Upper lobe of left lung (tissue), 6 donors: ENCODE measurements at regions not wholly inside any gene's neighbourhood (a gene's known extent, or its start where the extent isn't known, plus 50 kb on each side); places are given as distances from the start of the nearest gene placed in this dataset.

Experiments used
- ATAC-seq, 2 donors: fragments of 200-7000 bp; cut with Tn5 transposase; one replicate each; pipeline ENCODE4 v1.9.1; 2022; ENCODE audit warnings: mild to moderate bottlenecking in 2 of 2, moderate library complexity in 2 of 2; ENCODE audit not compliant: low FRiP score in 2 of 2
- DNase-seq, 2 donors: peaks; one replicate each; pipeline ENCODE4 v3.0.0-alpha.2; 2019 to 2020
- H3K27ac ChIP-seq, 4 donors: fragments of 200-600 bp; sonication (generic); one replicate each; pipeline ENCODE4 v1.5.1; 2016 to 2019
- H3K27me3 ChIP-seq, 4 donors: fragments of 200-600 bp; sonication (generic); one replicate each; pipeline ENCODE4 v1.5.1; 2017 to 2019
- H3K36me3 ChIP-seq, 4 donors: fragments of 200-600 bp; sonication (generic); one replicate each; pipeline ENCODE4 v1.5.1; 2016 to 2019
- H3K4me1 ChIP-seq, 4 donors: fragments of 200-600 bp; sonication (generic); one replicate each; pipeline ENCODE4 v1.5.1; 2018 to 2019
- H3K4me3 ChIP-seq, 4 donors: fragments of 200-600 bp; sonication (generic); one replicate each; pipeline ENCODE4 v1.5.1; 2017 to 2019; ENCODE audit warnings: mild to moderate bottlenecking in 2 of 4, moderate library complexity in 1 of 4
- H3K9me3 ChIP-seq, 4 donors: fragments of 200-600 bp; sonication (generic); one replicate each; pipeline ENCODE4 v1.5.1; 2018 to 2019
- EP300 ChIP-seq, 4 donors: sonication (generic); formaldehyde crosslinking; IDR thresholded peaks; one replicate each; pipeline ENCODE4 v1.5.1; 2017; ENCODE audit warnings: antibody characterized with exemption in 4 of 4, control low read depth in 2 of 4
- POLR2A ChIP-seq, 4 donors: fragments of 450-650 bp; IDR thresholded peaks; one replicate each; pipeline ENCODE4 v1.5.1; 2016 to 2017; ENCODE audit warnings: antibody characterized with exemption in 4 of 4, mild to moderate bottlenecking in 2 of 4
- POLR2AphosphoS5 ChIP-seq, 2 donors: sonication (generic); formaldehyde crosslinking; IDR thresholded peaks; one replicate each; pipeline ENCODE4 v1.5.1; 2017; ENCODE audit warnings: antibody characterized with exemption in 2 of 2
- WGBS, 2 donors: methylation state at CpG; one replicate each; pipeline ENCODE4 v1.1.5; 2017 to 2018; 5-methylcytosine and 5-hydroxymethylcytosine counted together
- TF ChIP-seq, protein P1 (sequence below), 6 experiments: fragments of 450-650 bp in 4 of 6; fragments of 200-600 bp in 2 of 6; sonication (generic) in 2 of 6; IDR thresholded peaks; one replicate each; pipeline ENCODE4 v1.5.1; 2016 to 2019; ENCODE audit warnings: antibody characterized with exemption in 6 of 6
- donor health status: DM: no; HTN: no; CAD: no; lungs with moderate emphysema.
- donor health status: DM: no; HTN: yes; CAD: no; lungs with severe emphysema.

DNA sequence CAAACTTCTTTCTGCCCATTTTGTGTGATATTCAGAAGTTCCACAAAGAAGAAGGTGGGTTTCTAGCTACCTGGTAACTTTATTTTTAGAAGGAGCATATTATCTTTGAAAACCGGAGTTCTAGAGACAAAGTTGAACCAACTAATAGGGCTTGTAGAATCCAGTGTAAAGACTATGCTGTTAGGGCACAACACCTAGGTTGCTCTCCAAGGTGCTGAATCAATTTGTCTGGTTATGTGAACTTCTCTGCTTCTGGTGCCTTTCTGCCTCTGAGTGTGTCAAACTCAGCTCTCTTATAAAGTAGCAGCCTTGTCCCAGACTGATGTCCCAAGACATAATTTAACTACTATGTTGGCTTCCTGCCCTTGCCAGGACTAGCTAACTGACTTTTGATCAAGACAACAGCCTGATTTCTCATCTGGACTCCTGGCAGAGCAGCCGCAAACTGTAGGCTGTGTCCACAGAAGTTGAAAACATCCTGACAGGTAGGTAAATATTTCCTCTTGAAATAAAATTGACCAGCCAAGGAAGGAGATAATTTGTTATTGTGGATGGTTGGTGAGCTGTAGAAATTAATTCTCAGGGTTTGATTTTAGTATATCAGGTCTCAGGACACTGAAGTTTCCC, 119.4 kb downstream of the CYRIA start:
- H3K9me3 ChIP-seq: no peaks in the 10 kb centered on the region
- no peaks in the 10 kb centered on the region for H3K4me1 ChIP-seq
- H3K36me3 ChIP-seq: peaks cover 0 to 6% (median 2%) of the 10 kb centered on the region in 4 donors
- 60 to 63% methylated on average over 2 of the region's 2 CpGs for WGBS, 2 donors
- no peak for DNase-seq
- TF ChIP-seq POLR2AphosphoS5 (IDR thresholded peaks at IDR 0.05) (no peak), POLR2A (IDR thresholded peaks at IDR 0.05) (no peak), EP300 (IDR thresholded peaks at IDR 0.05) (no peak)
- TF ChIP-seq, protein P1, sequence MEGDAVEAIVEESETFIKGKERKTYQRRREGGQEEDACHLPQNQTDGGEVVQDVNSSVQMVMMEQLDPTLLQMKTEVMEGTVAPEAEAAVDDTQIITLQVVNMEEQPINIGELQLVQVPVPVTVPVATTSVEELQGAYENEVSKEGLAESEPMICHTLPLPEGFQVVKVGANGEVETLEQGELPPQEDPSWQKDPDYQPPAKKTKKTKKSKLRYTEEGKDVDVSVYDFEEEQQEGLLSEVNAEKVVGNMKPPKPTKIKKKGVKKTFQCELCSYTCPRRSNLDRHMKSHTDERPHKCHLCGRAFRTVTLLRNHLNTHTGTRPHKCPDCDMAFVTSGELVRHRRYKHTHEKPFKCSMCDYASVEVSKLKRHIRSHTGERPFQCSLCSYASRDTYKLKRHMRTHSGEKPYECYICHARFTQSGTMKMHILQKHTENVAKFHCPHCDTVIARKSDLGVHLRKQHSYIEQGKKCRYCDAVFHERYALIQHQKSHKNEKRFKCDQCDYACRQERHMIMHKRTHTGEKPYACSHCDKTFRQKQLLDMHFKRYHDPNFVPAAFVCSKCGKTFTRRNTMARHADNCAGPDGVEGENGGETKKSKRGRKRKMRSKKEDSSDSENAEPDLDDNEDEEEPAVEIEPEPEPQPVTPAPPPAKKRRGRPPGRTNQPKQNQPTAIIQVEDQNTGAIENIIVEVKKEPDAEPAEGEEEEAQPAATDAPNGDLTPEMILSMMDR (IDR thresholded peaks at IDR 0.05): no peak
- no peaks in the 10 kb centered on the region for H3K27me3 ChIP-seq
- no peak overlapping the region for H3K4me3 ChIP-seq
- H3K27ac ChIP-seq: no peak overlapping the region
- peak; percentile 45 to 59 for ATAC-seq

DNA sequence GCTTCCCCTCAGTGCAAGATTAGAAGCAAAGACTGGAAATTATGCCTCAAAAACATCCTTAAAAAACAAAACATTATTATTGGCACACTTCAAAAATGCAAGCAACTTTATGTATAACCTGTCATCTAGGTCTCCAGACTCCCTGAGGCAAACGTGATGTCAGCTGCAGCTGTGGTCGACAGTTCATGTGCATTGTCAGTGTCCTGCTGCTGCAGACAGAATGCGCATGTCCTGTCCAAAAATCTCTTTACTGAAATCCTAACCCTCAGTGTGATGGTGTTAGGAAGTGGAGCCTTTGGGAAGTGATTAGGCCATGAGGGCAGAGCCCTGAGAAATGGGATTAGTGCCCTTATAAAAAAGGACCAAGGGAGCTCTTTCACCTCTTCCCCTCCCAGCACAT, 126.9 kb downstream of the CYRIA start:
- 55 to 68% methylated on average over 3 of the region's 3 CpGs for WGBS, 2 donors
- H3K27me3 ChIP-seq: no peaks in the 10 kb centered on the region
- no peak for TF ChIP-seq EP300 (IDR thresholded peaks at IDR 0.05)
- TF ChIP-seq POLR2AphosphoS5 (IDR thresholded peaks at IDR 0.05): no peak
- TF ChIP-seq POLR2A (IDR thresholded peaks at IDR 0.05): no peak
- TF ChIP-seq, protein P1 (IDR thresholded peaks at IDR 0.05): no peak
- no peaks in the 10 kb centered on the region for H3K9me3 ChIP-seq
- H3K36me3 ChIP-seq: no peaks in the 10 kb centered on the region
- no peak for DNase-seq
- no peaks in the 10 kb centered on the region for H3K4me1 ChIP-seq
- ATAC-seq: no peak
- no peak overlapping the region for H3K27ac ChIP-seq
- H3K4me3 ChIP-seq: no peak overlapping the region

DNA sequence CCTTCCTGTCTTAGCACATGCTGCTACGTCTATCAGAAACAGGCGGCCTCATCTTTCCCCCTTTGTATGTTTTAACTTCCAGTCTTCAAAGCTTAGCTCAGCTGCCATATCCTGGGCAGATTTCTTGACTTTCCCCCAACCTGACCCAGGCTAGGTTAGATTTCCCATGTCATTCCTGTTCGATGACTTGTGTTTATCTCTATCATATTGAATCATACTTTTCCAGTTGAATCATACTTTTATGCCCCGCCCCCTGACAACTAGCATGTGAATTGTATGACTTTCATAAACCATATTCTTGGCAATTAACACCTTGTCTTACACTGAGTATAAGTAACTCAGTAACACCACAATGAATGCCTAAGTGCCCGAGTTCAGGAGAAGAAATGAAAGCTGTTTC, 128.3 kb downstream of the CYRIA start:
- TF ChIP-seq POLR2A (IDR thresholded peaks at IDR 0.05) (no peak), POLR2AphosphoS5 (IDR thresholded peaks at IDR 0.05) (no peak)
- TF ChIP-seq, protein P1 (IDR thresholded peaks at IDR 0.05): no peak
- H3K4me1 ChIP-seq: no peaks in the 10 kb centered on the region
- DNase-seq (no peak), ATAC-seq (no peak)
- WGBS, 2 donors: 72 to 80% methylated on average over 5 of the region's 5 CpGs
- no peak overlapping the region for H3K27ac ChIP-seq
- H3K9me3 ChIP-seq: no peaks in the 10 kb centered on the region
- H3K27me3 ChIP-seq: no peaks in the 10 kb centered on the region
- H3K4me3 ChIP-seq: no peak overlapping the region
- H3K36me3 ChIP-seq: no peaks in the 10 kb centered on the region

DNA sequence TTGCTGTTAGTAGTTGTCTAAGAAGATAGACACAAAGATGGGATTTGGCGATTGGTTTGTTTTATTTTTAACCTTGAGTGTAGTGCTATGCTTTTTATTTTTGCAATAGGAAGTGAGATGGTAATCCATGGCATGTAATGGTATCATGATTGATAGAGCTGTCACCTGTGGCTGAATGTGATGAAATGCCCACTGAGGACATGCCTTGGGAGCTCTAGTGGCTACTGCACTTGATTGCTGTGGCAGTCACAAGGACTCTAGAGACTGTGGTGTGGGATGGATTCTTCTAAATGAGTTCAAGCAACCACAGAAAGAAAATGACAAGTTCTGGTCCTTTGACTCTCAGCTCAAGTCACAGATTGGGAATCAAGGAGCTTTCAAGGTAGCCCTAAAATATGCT, 139.4 kb downstream of the CYRIA start:
- Histone ChIP-seq H3K27ac (no peak overlapping the region), H3K4me1 (no peaks in the 10 kb centered on the region), H3K4me3 (no peak overlapping the region), H3K27me3 (no peaks in the 10 kb centered on the region), H3K36me3 (no peaks in the 10 kb centered on the region), H3K9me3 (no peaks in the 10 kb centered on the region)
- DNase-seq (no peak), ATAC-seq (no peak)
- TF ChIP-seq POLR2A (IDR thresholded peaks at IDR 0.05): no peak
- no peak for TF ChIP-seq POLR2AphosphoS5 (IDR thresholded peaks at IDR 0.05)
- TF ChIP-seq EP300 (IDR thresholded peaks at IDR 0.05): no peak
- TF ChIP-seq, protein P1 (IDR thresholded peaks at IDR 0.05): no peak
- 56 to 78% methylated on average over 1 of the region's 1 CpG for WGBS, 2 donors

DNA sequence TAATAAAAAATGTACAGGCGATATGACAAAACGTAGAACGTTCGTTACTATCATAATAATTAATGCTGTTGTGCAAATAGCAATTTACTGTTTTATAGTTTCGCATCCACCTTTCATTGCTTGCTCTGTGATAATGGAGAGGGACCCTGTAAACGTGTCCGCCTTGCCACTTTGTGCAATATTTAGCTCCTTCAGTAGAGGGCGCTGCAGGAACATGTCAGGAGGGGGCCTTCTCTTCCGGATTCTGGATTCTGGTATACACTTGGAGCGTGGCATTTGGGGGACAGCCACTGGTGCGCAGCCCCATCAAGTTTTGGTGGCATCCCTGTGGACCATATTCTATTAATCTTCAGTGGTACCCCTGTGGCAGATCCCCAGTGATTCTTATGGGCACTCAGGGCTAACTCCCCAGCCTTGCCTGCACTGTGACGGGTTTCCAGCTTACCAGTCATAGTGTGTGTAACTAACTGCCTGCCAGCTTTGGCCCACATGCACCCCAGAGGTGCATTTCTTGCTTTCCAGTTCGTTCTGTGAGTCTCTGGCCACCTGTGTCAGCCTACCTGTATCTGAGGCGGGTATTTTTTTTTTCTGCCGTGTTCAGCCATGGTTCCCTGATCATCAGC, 140.3 kb downstream of the CYRIA start:
- no peak for TF ChIP-seq POLR2A (IDR thresholded peaks at IDR 0.05)
- TF ChIP-seq, protein P1 (IDR thresholded peaks at IDR 0.05): peak; percentile 9 to 52 (median 41)
- ATAC-seq (peak in 1 of 2 donors; percentile 46), DNase-seq (no peak)
- no peaks in the 10 kb centered on the region for H3K9me3 ChIP-seq
- H3K4me3 ChIP-seq: no peak overlapping the region
- WGBS, 2 donors: 78 to 80% methylated on average over 15 of the region's 15 CpGs
- no peaks in the 10 kb centered on the region for H3K4me1 ChIP-seq
- no peaks in the 10 kb centered on the region for H3K36me3 ChIP-seq
- no peaks in the 10 kb centered on the region for H3K27me3 ChIP-seq
- H3K27ac ChIP-seq: no peak overlapping the region
